Natural killer cell treated with Interleukin-12 subunit alpha and Interleukin-12 subunit beta and Interleukin-15 and Interleukin-18, amount 100 ng/mL, for 72 hours (primary cell): ENCODE measurements at regions not wholly inside any gene's neighbourhood (a gene's known extent, or its start where the extent isn't known, plus 50 kb on each side); places are given as distances from the start of the nearest gene placed in this dataset.

Source experiments
- ATAC-seq, 2 donors: fragments of 150-1000 bp; cut with Tn5 transposase in 1 of 2; sonication (Bioruptor Pico), chemical (Tn5 transposase) in 1 of 2; 2 replicates each; pipeline ENCODE4 v1.10.0; 2021
- DNase-seq: peaks from one replicate; pipeline ENCODE4 v3.0.0; 2022; ENCODE audit warnings: low spot score
- H3K27ac Mint-ChIP-seq, 2 donors: 1 replicate in 1 of 2; 2 replicates in 1 of 2; pipeline ENCODE4 v1.8.0; 2022; ENCODE audit warnings: mixed read lengths in 2 of 2, mild to moderate bottlenecking in 1 of 2, moderate library complexity in 1 of 2
- H3K27me3 Mint-ChIP-seq, 2 donors: 1 replicate in 1 of 2; 2 replicates in 1 of 2; pipeline ENCODE4 v1.8.0; 2022; ENCODE audit warnings: mixed read lengths in 2 of 2
- H3K36me3 Mint-ChIP-seq: one replicate; pipeline ENCODE4 v1.8.0; 2022; ENCODE audit warnings: mixed read lengths
- H3K4me1 Mint-ChIP-seq, 2 donors: 1 replicate in 1 of 2; 2 replicates in 1 of 2; pipeline ENCODE4 v1.8.0; 2022; ENCODE audit warnings: low read depth in 2 of 2, mixed read lengths in 2 of 2, mild to moderate bottlenecking in 1 of 2
- H3K4me3 Mint-ChIP-seq: one replicate; pipeline ENCODE4 v1.8.0; 2022; ENCODE audit warnings: mixed read lengths
- H3K9me3 Mint-ChIP-seq: 2 replicates; pipeline ENCODE4 v1.8.0; 2022; ENCODE audit warnings: mixed read lengths

GRCh38 chr18:65422544-65423136, 328.2 kb upstream of the CDH7 start:
- H3K27me3 Mint-ChIP-seq: no peaks in the 10 kb centered on the region
- H3K27ac Mint-ChIP-seq: no peak overlapping the region
- ATAC-seq (no peak), DNase-seq (no peak)
- H3K4me1 Mint-ChIP-seq: no peaks in the 10 kb centered on the region
- no peak overlapping the region for H3K4me3 Mint-ChIP-seq
- peaks cover 9% of the 10 kb centered on the region for H3K9me3 Mint-ChIP-seq
- H3K36me3 Mint-ChIP-seq: peaks cover 2% of the 10 kb centered on the region

GRCh38 chr18:65415098-65415497, 335.7 kb upstream of the CDH7 start:
- Mint-ChIP-seq H3K9me3 (peaks cover 4% of the 10 kb centered on the region), H3K27me3 (no peaks in the 10 kb centered on the region), H3K27ac (no peak overlapping the region), H3K4me3 (no peak overlapping the region), H3K36me3 (no peaks in the 10 kb centered on the region), H3K4me1 (no peaks in the 10 kb centered on the region)
- ATAC-seq (no peak), DNase-seq (no peak)

GRCh38 chr18:65414501-65414900, 336.3 kb upstream of the CDH7 start:
- H3K27ac Mint-ChIP-seq: no peak overlapping the region
- no peaks in the 10 kb centered on the region for H3K36me3 Mint-ChIP-seq
- H3K9me3 Mint-ChIP-seq: peaks cover 4% of the 10 kb centered on the region
- H3K4me3 Mint-ChIP-seq: no peak overlapping the region
- H3K27me3 Mint-ChIP-seq: no peaks in the 10 kb centered on the region
- DNase-seq (no peak), ATAC-seq (no peak)
- no peaks in the 10 kb centered on the region for H3K4me1 Mint-ChIP-seq

GRCh38 chr18:65411061-65411460, 339.8 kb upstream of the CDH7 start:
- H3K4me3 Mint-ChIP-seq: no peak overlapping the region
- no peak for ATAC-seq
- no peaks in the 10 kb centered on the region for H3K27me3 Mint-ChIP-seq
- peaks cover 4% of the 10 kb centered on the region for H3K9me3 Mint-ChIP-seq
- H3K27ac Mint-ChIP-seq: no peak overlapping the region
- no peaks in the 10 kb centered on the region for H3K36me3 Mint-ChIP-seq
- no peak for DNase-seq
- no peaks in the 10 kb centered on the region for H3K4me1 Mint-ChIP-seq

GRCh38 chr18:65409261-65409660, 341.6 kb upstream of the CDH7 start:
- no peak overlapping the region for H3K27ac Mint-ChIP-seq
- no peaks in the 10 kb centered on the region for H3K36me3 Mint-ChIP-seq
- peaks cover 9% of the 10 kb centered on the region for H3K9me3 Mint-ChIP-seq
- no peak for DNase-seq
- H3K27me3 Mint-ChIP-seq: no peaks in the 10 kb centered on the region
- no peak for ATAC-seq
- no peaks in the 10 kb centered on the region for H3K4me1 Mint-ChIP-seq
- H3K4me3 Mint-ChIP-seq: no peak overlapping the region

GRCh38 chr18:65403534-65403933, 347.3 kb upstream of the CDH7 start:
- Mint-ChIP-seq H3K27me3 (no peaks in the 10 kb centered on the region), H3K27ac (no peak overlapping the region), H3K9me3 (peaks cover 19% of the 10 kb centered on the region)

GRCh38 chr18:65399091-65399490, 351.7 kb upstream of the CDH7 start:
- Mint-ChIP-seq H3K36me3 (peaks cover 4% of the 10 kb centered on the region), H3K27ac (no peak overlapping the region), H3K4me1 (no peaks in the 10 kb centered on the region), H3K27me3 (no peaks in the 10 kb centered on the region), H3K4me3 (no peak overlapping the region), H3K9me3 (peaks cover 9% of the 10 kb centered on the region)
- no peak for ATAC-seq
- DNase-seq: no peak

More at GRCh38 chr18:65403534-65403933, 347.3 kb upstream of the CDH7 start:
- ATAC-seq (no peak), DNase-seq (no peak)
- Mint-ChIP-seq H3K36me3 (peaks cover 4% of the 10 kb centered on the region), H3K4me3 (no peak overlapping the region), H3K4me1 (no peaks in the 10 kb centered on the region)

- peaks cover 4% of the 10 kb centered on the region for H3K36me3 Mint-ChIP-seq
- no peak overlapping the region for H3K4me3 Mint-ChIP-seq
- H3K9me3 Mint-ChIP-seq: peaks cover 8% of the 10 kb centered on the region
- H3K27me3 Mint-ChIP-seq: no peaks in the 10 kb centered on the region
- H3K27ac Mint-ChIP-seq: no peak overlapping the region
- no peak for DNase-seq
- ATAC-seq: no peak
- no peaks in the 10 kb centered on the region for H3K4me1 Mint-ChIP-seq
Observed at GRCh38 chr18:65398347-65399075, 352.3 kb upstream of the CDH7 start.

GRCh38 chr18:65380986-65381385, 369.8 kb upstream of the CDH7 start:
- no peak for DNase-seq
- ATAC-seq: no peak
- Mint-ChIP-seq H3K4me1 (no peaks in the 10 kb centered on the region), H3K27me3 (no peaks in the 10 kb centered on the region), H3K27ac (no peak overlapping the region), H3K9me3 (peaks cover 22% of the 10 kb centered on the region), H3K36me3 (peaks cover 13% of the 10 kb centered on the region), H3K4me3 (no peak overlapping the region)

GRCh38 chr18:65380571-65380970, 370.2 kb upstream of the CDH7 start:
- ATAC-seq (no peak), DNase-seq (no peak)
- H3K4me1 Mint-ChIP-seq: no peaks in the 10 kb centered on the region
- no peak overlapping the region for H3K27ac Mint-ChIP-seq
- H3K36me3 Mint-ChIP-seq: peaks cover 10% of the 10 kb centered on the region
- H3K4me3 Mint-ChIP-seq: no peak overlapping the region
- peaks cover 19% of the 10 kb centered on the region for H3K9me3 Mint-ChIP-seq
- H3K27me3 Mint-ChIP-seq: no peaks in the 10 kb centered on the region

GRCh38 chr18:65372904-65373303, 377.9 kb upstream of the CDH7 start:
- Mint-ChIP-seq H3K4me1 (no peaks in the 10 kb centered on the region), H3K36me3 (peaks cover 9% of the 10 kb centered on the region), H3K27ac (no peak overlapping the region), H3K4me3 (no peak overlapping the region), H3K9me3 (peaks cover 15% of the 10 kb centered on the region), H3K27me3 (no peaks in the 10 kb centered on the region)
- no peak for ATAC-seq
- no peak for DNase-seq

GRCh38 chr18:65365245-65365980, 385.4 kb upstream of the CDH7 start:
- Mint-ChIP-seq H3K4me3 (no peak overlapping the region), H3K4me1 (no peaks in the 10 kb centered on the region), H3K27ac (no peak overlapping the region), H3K9me3 (peaks cover 19% of the 10 kb centered on the region), H3K36me3 (no peaks in the 10 kb centered on the region), H3K27me3 (no peaks in the 10 kb centered on the region)
- no peak for ATAC-seq
- DNase-seq: no peak

GRCh38 chr18:65363911-65364632, 386.7 kb upstream of the CDH7 start:
- H3K9me3 Mint-ChIP-seq: peaks cover 18% of the 10 kb centered on the region
- H3K36me3 Mint-ChIP-seq: no peaks in the 10 kb centered on the region
- ATAC-seq (no peak), DNase-seq (no peak)
- no peaks in the 10 kb centered on the region for H3K4me1 Mint-ChIP-seq
- H3K4me3 Mint-ChIP-seq: no peak overlapping the region
- no peaks in the 10 kb centered on the region for H3K27me3 Mint-ChIP-seq
- H3K27ac Mint-ChIP-seq: no peak overlapping the region

- Mint-ChIP-seq H3K4me1 (no peaks in the 10 kb centered on the region), H3K9me3 (peaks cover 24% of the 10 kb centered on the region), H3K36me3 (peaks cover 5% of the 10 kb centered on the region), H3K27me3 (no peaks in the 10 kb centered on the region), H3K27ac (no peak overlapping the region), H3K4me3 (no peak overlapping the region)
- no peak for ATAC-seq
- no peak for DNase-seq
Observed at GRCh38 chr18:65363011-65363410, 387.8 kb upstream of the CDH7 start.
